ENCODE measurements at regions not wholly inside any gene's neighbourhood (a gene's known extent, or its start where the extent isn't known, plus 50 kb on each side); places are given as distances from the start of the nearest gene placed in this dataset.

DNA sequence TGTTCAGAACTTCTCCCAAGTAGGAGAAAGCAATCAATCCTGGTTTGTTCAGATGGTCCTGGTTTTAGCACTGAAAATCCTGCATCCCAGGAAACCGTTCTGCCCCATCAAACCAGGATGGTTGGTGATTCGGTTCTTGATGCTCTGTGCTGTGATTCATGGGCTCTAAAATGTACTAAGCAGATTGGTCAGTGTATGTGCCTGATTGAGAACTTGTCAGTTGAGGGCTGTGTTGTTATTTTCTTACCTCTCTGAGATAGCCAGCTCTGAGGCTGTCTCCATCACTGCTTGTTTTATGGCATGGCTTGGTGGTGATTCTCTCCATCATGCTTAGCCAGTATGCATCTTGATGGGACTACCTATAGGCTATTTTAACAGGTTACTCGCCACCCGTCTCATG is 246.9 kb upstream of the RBFOX1 start:
- TF ChIP-seq, protein P1, sequence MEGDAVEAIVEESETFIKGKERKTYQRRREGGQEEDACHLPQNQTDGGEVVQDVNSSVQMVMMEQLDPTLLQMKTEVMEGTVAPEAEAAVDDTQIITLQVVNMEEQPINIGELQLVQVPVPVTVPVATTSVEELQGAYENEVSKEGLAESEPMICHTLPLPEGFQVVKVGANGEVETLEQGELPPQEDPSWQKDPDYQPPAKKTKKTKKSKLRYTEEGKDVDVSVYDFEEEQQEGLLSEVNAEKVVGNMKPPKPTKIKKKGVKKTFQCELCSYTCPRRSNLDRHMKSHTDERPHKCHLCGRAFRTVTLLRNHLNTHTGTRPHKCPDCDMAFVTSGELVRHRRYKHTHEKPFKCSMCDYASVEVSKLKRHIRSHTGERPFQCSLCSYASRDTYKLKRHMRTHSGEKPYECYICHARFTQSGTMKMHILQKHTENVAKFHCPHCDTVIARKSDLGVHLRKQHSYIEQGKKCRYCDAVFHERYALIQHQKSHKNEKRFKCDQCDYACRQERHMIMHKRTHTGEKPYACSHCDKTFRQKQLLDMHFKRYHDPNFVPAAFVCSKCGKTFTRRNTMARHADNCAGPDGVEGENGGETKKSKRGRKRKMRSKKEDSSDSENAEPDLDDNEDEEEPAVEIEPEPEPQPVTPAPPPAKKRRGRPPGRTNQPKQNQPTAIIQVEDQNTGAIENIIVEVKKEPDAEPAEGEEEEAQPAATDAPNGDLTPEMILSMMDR (IDR thresholded peaks at IDR 0.05 in 4 of 5, conservative IDR thresholded peaks at IDR 0.05 in 1 of 5) = no peak
- TF ChIP-seq POLR2A (IDR thresholded peaks at IDR 0.05) = no peak
